GM12878 (cell line): ENCODE measurements at regions not wholly inside any gene's neighbourhood (a gene's known extent, or its start where the extent isn't known, plus 50 kb on each side); places are given as distances from the start of the nearest gene placed in this dataset.

Experiments used
- ATAC-seq: fragments of 200-7000 bp; cut with Tn5 transposase; 3 replicates; pipeline ENCODE4 v1.9.1; 2020; ENCODE audit warnings: mild to moderate bottlenecking, moderate library complexity
- BruUV-seq: library from RNA; stranded (reverse); fragments of 400-500 nt; replicated peaks from 2 replicates; lab custom pipeline; 2021; lab: Mats Ljungman, UMichigan
- CTCF ChIA-PET: fragments of 300-600 bp; sonication (Branson Sonifier 250); formaldehyde crosslinking; extraction: SDS; loops from one replicate; lab custom pipeline; 2021; ENCODE audit warnings: inconsistent platforms; lab: Yijun Ruan, JAX
- POLR2A ChIA-PET: fragments of 350-600 bp; formaldehyde crosslinking; extraction: SDS; loops from one replicate; lab custom pipeline; 2021; ENCODE audit warnings: inconsistent platforms; lab: Charles Lee
- RAD21 ChIA-PET: fragments of 300-600 bp; sonication (Branson Sonifier 250); formaldehyde crosslinking; loops from one replicate; lab custom pipeline; 2023; ENCODE audit warnings: antibody characterized with exemption; ENCODE audit not compliant: unreplicated experiment; lab: Charles Lee
- SMC1A ChIA-PET: fragments of 300-600 bp; sonication (Branson Sonifier 250); formaldehyde crosslinking; loops from one replicate; lab custom pipeline; 2023; ENCODE audit not compliant: unreplicated experiment, uncharacterized antibody; lab: Charles Lee
- DNase-seq: peaks from one replicate; pipeline ENCODE4 v3.0.0-alpha.2; 2011; ENCODE audit warnings: low read depth, low spot score
- FAIRE-seq: peaks from 3 replicates; lab custom pipeline; 2011; peaks lifted over from hg19 to GRCh38; lab: Jason Lieb, UNC
- H2AFZ ChIP-seq: 2 replicates; pipeline ENCODE4 v1.6.0; 2011; ENCODE audit warnings: low read depth, low read length, control low read depth; ENCODE audit not compliant: control insufficient read depth
- H3K27ac ChIP-seq: 2 replicates; pipeline ENCODE4 v1.5.1; 2011; ENCODE audit warnings: control low read depth; ENCODE audit not compliant: control insufficient read depth, insufficient read depth
- H3K27me3 ChIP-seq, 2 experiments: replicated peaks in 1 of 2; 2 replicates each; pipeline versions ENCODE4 v1.6.0 to v1.6.1; 2011; ENCODE audit warnings: low read length in 1 of 2; ENCODE audit not compliant: control insufficient read depth in 2 of 2, insufficient read depth in 2 of 2
- H3K36me3 ChIP-seq, 2 experiments: 2 replicates each; pipeline ENCODE4 v1.5.1; 2011; ENCODE audit warnings: low read length in 1 of 2; ENCODE audit not compliant: control insufficient read depth in 2 of 2, insufficient read depth in 2 of 2
- H3K4me1 ChIP-seq: 2 replicates; pipeline ENCODE4 v1.6.1; 2011; ENCODE audit warnings: mild to moderate bottlenecking, low read length, moderate library complexity, mixed read lengths; ENCODE audit not compliant: control insufficient read depth, insufficient read depth
- H3K4me2 ChIP-seq: 2 replicates; pipeline ENCODE4 v1.6.0; 2011; ENCODE audit warnings: control low read depth; ENCODE audit not compliant: control insufficient read depth, insufficient read depth
- H3K4me3 ChIP-seq: fragments of 200-600 bp; sonication (generic); 2 replicates; pipeline ENCODE4 v1.5.1; 2016
- H3K79me2 ChIP-seq: 2 replicates; pipeline ENCODE4 v1.6.0; 2011; ENCODE audit warnings: low read length; ENCODE audit not compliant: control insufficient read depth, insufficient read depth
- H3K9ac ChIP-seq: 2 replicates; pipeline ENCODE4 v1.8.0; 2011; ENCODE audit warnings: low read length, control low read depth, mixed read lengths; ENCODE audit not compliant: control insufficient read depth, insufficient read depth
- H3K9me3 ChIP-seq: replicated peaks from 3 replicates; pipeline ENCODE4 v1.5.1; 2011; ENCODE audit warnings: mild to moderate bottlenecking, low read length; ENCODE audit not compliant: control insufficient read depth, insufficient read depth
- H4K20me1 ChIP-seq: 2 replicates; pipeline ENCODE4 v1.6.0; 2011; ENCODE audit not compliant: control insufficient read depth, insufficient read depth
- JUND ChIP-seq: IDR thresholded peaks from 2 replicates; pipeline ENCODE4 v1.6.1; 2012; ENCODE audit warnings: low read depth, mild to moderate bottlenecking, low read length, improper control_type of control experiment, moderate library complexity
- RAD21 ChIP-seq: IDR thresholded peaks from 2 replicates; pipeline ENCODE4 v1.6.1; 2011; ENCODE audit warnings: mild to moderate bottlenecking, low read depth, low read length, moderate library complexity; ENCODE audit not compliant: insufficient read depth
- RB1 ChIP-seq: fragments of 450-650 bp; formaldehyde crosslinking; IDR thresholded peaks from 2 replicates; pipeline ENCODE4 v1.6.1; 2017; ENCODE audit warnings: mild to moderate bottlenecking, borderline replicate concordance
- RELA ChIP-seq: fragments of 450-650 bp; IDR thresholded peaks from 2 replicates; pipeline ENCODE4 v1.8.0; 2014; ENCODE audit warnings: borderline replicate concordance; ENCODE audit not compliant: partially characterized antibody
- WGBS: methylation state at CpG from one replicate; pipeline ENCODE4 v1.1.6; 2016; ENCODE audit warnings: low lambda C conversion rate; ENCODE audit not compliant: insufficient replicate concordance, insufficient coverage; ENCODE audit errors: missing lambda C conversion rate; 5-methylcytosine and 5-hydroxymethylcytosine counted together
- in situ Hi-C: fragments of 300-500 bp; cut with MboI; formaldehyde crosslinking; loops from 9 replicates; pipeline ENCODE4 v1.14.3; 2018; ENCODE audit warnings: mixed read lengths
- intact Hi-C: fragments of 100-400 bp; cut with micrococcal nuclease; formaldehyde crosslinking; loops from one replicate; pipeline ENCODE4 v1.14.2; 2022; ENCODE audit not compliant: unreplicated experiment
- TF ChIP-seq, protein P1 (sequence below): fragments of 450-650 bp; IDR thresholded peaks from 2 replicates; pipeline ENCODE4 v1.6.1; 2016; ENCODE audit warnings: mild to moderate bottlenecking
- TF ChIP-seq, protein P2 (sequence below): IDR thresholded peaks from 2 replicates; pipeline ENCODE4 v1.6.1; 2011; ENCODE audit warnings: low read depth, low read length, improper control_type of control experiment, borderline replicate concordance
- TF ChIP-seq, protein P3 (sequence below): IDR thresholded peaks from 2 replicates; pipeline ENCODE4 v1.6.1; 2011; ENCODE audit warnings: mild to moderate bottlenecking, low read depth, low read length, moderate library complexity; ENCODE audit not compliant: insufficient replicate concordance

DNA sequence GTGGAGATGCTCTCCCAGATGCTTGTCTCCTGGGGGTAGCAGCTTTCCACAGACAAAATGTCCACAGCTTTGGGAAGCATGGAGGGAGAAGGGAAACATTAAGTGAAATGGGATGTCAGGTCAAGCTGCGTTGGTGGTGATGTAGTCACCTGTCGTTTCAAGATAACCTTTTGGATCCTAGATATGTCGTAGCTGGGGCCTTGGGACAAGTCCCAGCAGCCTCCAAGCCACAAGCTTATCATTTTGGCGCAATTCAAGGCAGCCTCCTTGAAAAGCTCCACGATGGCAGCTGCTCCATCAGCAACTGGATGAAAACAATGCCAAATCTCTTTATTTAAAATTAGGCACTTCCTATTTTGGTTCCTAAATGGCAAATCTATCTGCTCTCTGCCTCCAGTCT is 52.0 kb downstream of the RTL9 start:
- H3K79me2 ChIP-seq: no peaks in the 10 kb centered on the region
- TF ChIP-seq, protein P1, sequence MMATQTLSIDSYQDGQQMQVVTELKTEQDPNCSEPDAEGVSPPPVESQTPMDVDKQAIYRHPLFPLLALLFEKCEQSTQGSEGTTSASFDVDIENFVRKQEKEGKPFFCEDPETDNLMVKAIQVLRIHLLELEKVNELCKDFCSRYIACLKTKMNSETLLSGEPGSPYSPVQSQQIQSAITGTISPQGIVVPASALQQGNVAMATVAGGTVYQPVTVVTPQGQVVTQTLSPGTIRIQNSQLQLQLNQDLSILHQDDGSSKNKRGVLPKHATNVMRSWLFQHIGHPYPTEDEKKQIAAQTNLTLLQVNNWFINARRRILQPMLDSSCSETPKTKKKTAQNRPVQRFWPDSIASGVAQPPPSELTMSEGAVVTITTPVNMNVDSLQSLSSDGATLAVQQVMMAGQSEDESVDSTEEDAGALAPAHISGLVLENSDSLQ: no peak
- TF ChIP-seq, protein P2, sequence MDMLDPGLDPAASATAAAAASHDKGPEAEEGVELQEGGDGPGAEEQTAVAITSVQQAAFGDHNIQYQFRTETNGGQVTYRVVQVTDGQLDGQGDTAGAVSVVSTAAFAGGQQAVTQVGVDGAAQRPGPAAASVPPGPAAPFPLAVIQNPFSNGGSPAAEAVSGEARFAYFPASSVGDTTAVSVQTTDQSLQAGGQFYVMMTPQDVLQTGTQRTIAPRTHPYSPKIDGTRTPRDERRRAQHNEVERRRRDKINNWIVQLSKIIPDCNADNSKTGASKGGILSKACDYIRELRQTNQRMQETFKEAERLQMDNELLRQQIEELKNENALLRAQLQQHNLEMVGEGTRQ: no peak
- TF ChIP-seq RELA: no peak
- TF ChIP-seq RAD21: no peak
- TF ChIP-seq, protein P3, sequence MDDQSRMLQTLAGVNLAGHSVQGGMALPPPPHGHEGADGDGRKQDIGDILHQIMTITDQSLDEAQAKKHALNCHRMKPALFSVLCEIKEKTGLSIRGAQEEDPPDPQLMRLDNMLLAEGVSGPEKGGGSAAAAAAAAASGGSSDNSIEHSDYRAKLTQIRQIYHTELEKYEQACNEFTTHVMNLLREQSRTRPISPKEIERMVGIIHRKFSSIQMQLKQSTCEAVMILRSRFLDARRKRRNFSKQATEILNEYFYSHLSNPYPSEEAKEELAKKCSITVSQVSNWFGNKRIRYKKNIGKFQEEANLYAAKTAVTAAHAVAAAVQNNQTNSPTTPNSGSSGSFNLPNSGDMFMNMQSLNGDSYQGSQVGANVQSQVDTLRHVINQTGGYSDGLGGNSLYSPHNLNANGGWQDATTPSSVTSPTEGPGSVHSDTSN: no peak
- no peak for TF ChIP-seq RB1
- TF ChIP-seq JUND: no peak
- DNase-seq: no peak
- no peaks in the 10 kb centered on the region for H4K20me1 ChIP-seq
- POLR2A ChIA-PET: interaction anchor here (0.6 kb wide), 1 partner anchor 914 kb away, joined by 3 read pairs; no protein-coding TSS in a partner anchor
- intact Hi-C loops: loop anchor here (5.0 kb wide), 1 partner anchor 93 kb away; the partner anchor contains the start of gene AMMECR1
- RAD21 ChIA-PET: interaction anchor here (0.9 to 9.3 kb wide), 7 partner anchors 11 to 264 kb away, joined by 3 to 130 read pairs (median 4); no protein-coding TSS in a partner anchor
- in situ Hi-C loops: no loop called here
- SMC1A ChIA-PET: interaction anchor here (0.7 to 18.9 kb wide), 10 partner anchors 8 to 439 kb away, joined by 3 to 289 read pairs (median 5); no protein-coding TSS in a partner anchor
- no peak overlapping the region for H3K27ac ChIP-seq
- no TSS peak for BruUV-seq
- no peak for ATAC-seq
- peaks cover 5% of the 10 kb centered on the region for H3K4me1 ChIP-seq
- WGBS: 30% methylated on average over 5 of the region's 5 CpGs
- no peak overlapping the region for H3K4me2 ChIP-seq
- H3K9me3 ChIP-seq: no peaks in the 10 kb centered on the region
- CTCF ChIA-PET: interaction anchor here (1.0 to 23.1 kb wide), 8 partner anchors 9 to 436 kb away, joined by 3 to 792 read pairs (median 17); no protein-coding TSS in a partner anchor
- no peaks in the 10 kb centered on the region for H3K27me3 ChIP-seq
- H3K9ac ChIP-seq: no peak overlapping the region
- FAIRE-seq: no peak
- no peaks in the 10 kb centered on the region for H3K36me3 ChIP-seq
- no peak overlapping the region for H2AFZ ChIP-seq
- no peak overlapping the region for H3K4me3 ChIP-seq
